OCI-LY7 (cell line): ENCODE measurements at regions not wholly inside any gene's neighbourhood (a gene's known extent, or its start where the extent isn't known, plus 50 kb on each side); places are given as distances from the start of the nearest gene placed in this dataset.
"Not testable (repeated sequence)": the region's sequence is repeated elsewhere in the genome, so short reads cannot be mapped to it uniquely, and the experiment has no call there.

Experiments
- BruUV-seq: library from RNA; stranded (reverse); fragments of 400-500 nt; replicated peaks from 2 replicates; lab custom pipeline; 2021; lab: Mats Ljungman, UMichigan
- CTCF ChIA-PET: fragments of 300-600 bp; sonication (Branson Sonifier 250); formaldehyde crosslinking; loops from one replicate; lab custom pipeline; 2022; ENCODE audit warnings: antibody characterized with exemption; ENCODE audit not compliant: unreplicated experiment; lab: Charles Lee
- POLR2A ChIA-PET: fragments of 300-600 bp; sonication (Branson Sonifier 250); formaldehyde crosslinking; loops from one replicate; lab custom pipeline; 2022; ENCODE audit warnings: antibody characterized with exemption; lab: Charles Lee
- DNase-seq: peaks from one replicate; pipeline ENCODE4 v3.0.0-alpha.2; 2015; ENCODE audit warnings: low spot score
- H2AFZ ChIP-seq: fragments of 200-600 bp; sonication (generic), shearing (Covaris generic); 2 replicates; pipeline ENCODE4 v1.6.1; 2014; ENCODE audit warnings: mild to moderate bottlenecking, antibody characterized with exemption, low read length, moderate library complexity
- H3K27ac ChIP-seq: fragments of 200-600 bp; sonication (generic); 2 replicates; pipeline ENCODE4 v1.5.1; 2014; ENCODE audit warnings: mixed run types, low read depth, mild to moderate bottlenecking, moderate library complexity, low read length, inconsistent platforms; ENCODE audit not compliant: poor library complexity, severe bottlenecking
- H3K36me3 ChIP-seq: fragments of 200-600 bp; sonication (generic); 2 replicates; pipeline ENCODE4 v1.6.1; 2014; ENCODE audit warnings: mild to moderate bottlenecking, antibody characterized with exemption, low read length, moderate library complexity, mixed read lengths; ENCODE audit not compliant: insufficient read depth
- H3K4me1 ChIP-seq: fragments of 200-600 bp; sonication (generic); 2 replicates; pipeline ENCODE4 v1.5.1; 2014; ENCODE audit warnings: mild to moderate bottlenecking, low read length; ENCODE audit not compliant: insufficient read depth, poor library complexity, severe bottlenecking
- H3K4me2 ChIP-seq: fragments of 200-600 bp; sonication (generic); 2 replicates; pipeline ENCODE4 v1.6.1; 2014; ENCODE audit warnings: mild to moderate bottlenecking, low read length
- H3K4me3 ChIP-seq: fragments of 200-600 bp; sonication (generic); 2 replicates; pipeline ENCODE4 v1.5.1; 2014; ENCODE audit warnings: mild to moderate bottlenecking, low read depth, low read length; ENCODE audit not compliant: poor library complexity, severe bottlenecking
- H3K79me2 ChIP-seq: fragments of 200-600 bp; sonication (generic); 2 replicates; pipeline ENCODE4 v1.6.1; 2016; ENCODE audit warnings: low read depth, mild to moderate bottlenecking, low read length, moderate library complexity, mixed read lengths; ENCODE audit not compliant: insufficient read depth
- H3K9me2 ChIP-seq: fragments of 200-600 bp; sonication (generic); 2 replicates; pipeline ENCODE4 v1.6.1; 2016; ENCODE audit warnings: mild to moderate bottlenecking, low read length, mixed read lengths; ENCODE audit not compliant: insufficient read depth
- H3K9me3 ChIP-seq: fragments of 200-600 bp; sonication (generic); 2 replicates; pipeline ENCODE4 v1.6.1; 2014; ENCODE audit warnings: mild to moderate bottlenecking, mixed run types, low read length, mixed read lengths
- H4K20me1 ChIP-seq: fragments of 200-600 bp; sonication (generic); 2 replicates; pipeline ENCODE4 v1.6.1; 2014; ENCODE audit warnings: mild to moderate bottlenecking, antibody characterized with exemption, low read length, moderate library complexity, mixed read lengths; ENCODE audit not compliant: insufficient read depth
- CTCF ChIP-seq: fragments of 200-600 bp; sonication (generic); conservative IDR thresholded peaks from 2 replicates; pipeline ENCODE4 v1.5.1; 2014; ENCODE audit warnings: mild to moderate bottlenecking, antibody characterized with exemption, low read length, moderate library complexity, mixed read lengths
- EZH2phosphoT487 ChIP-seq: fragments of 200-600 bp; sonication (generic); IDR thresholded peaks from 2 replicates; pipeline ENCODE4 v1.6.1; 2018; ENCODE audit warnings: low read depth, borderline replicate concordance, mild to moderate bottlenecking, mixed run types, antibody characterized with exemption, low read length, moderate library complexity, mixed read lengths
- intact Hi-C: fragments of 100-400 bp; cut with micrococcal nuclease; formaldehyde crosslinking; loops from one replicate; pipeline ENCODE4 v1.10.0; 2022; ENCODE audit not compliant: unreplicated experiment

- Histone ChIP-seq H3K9me2 (no peaks in the 10 kb centered on the region), H3K79me2 (no peaks in the 10 kb centered on the region), H3K4me3 (no peak overlapping the region), H3K36me3 (no peaks in the 10 kb centered on the region), H3K27ac (no peak overlapping the region), H3K9me3 (no peaks in the 10 kb centered on the region), H2AFZ (no peak overlapping the region), H3K4me2 (no peak overlapping the region), H4K20me1 (no peaks in the 10 kb centered on the region), H3K4me1 (no peaks in the 10 kb centered on the region)
- BruUV-seq, result no TSS peak
- ChIA-PET POLR2A (interaction anchor here (0.5 to 0.7 kb wide), 2 partner anchors 37 to 310 kb away, joined by 3 read pairs; no protein-coding TSS in a partner anchor), CTCF (no interaction called here)
- TF ChIP-seq CTCF, result no peak
- intact Hi-C loops, result no loop called here
- no peak for DNase-seq
Measured at GRCh38 chr1:221962385-221962784, 220.5 kb upstream of the DUSP10 start.

- Histone ChIP-seq H3K79me2 (no peaks in the 10 kb centered on the region), H3K4me2 (no peak overlapping the region), H3K4me1 (no peaks in the 10 kb centered on the region), H3K4me3 (no peak overlapping the region), H2AFZ (no peak overlapping the region), H3K9me3 (no peaks in the 10 kb centered on the region), H4K20me1 (no peaks in the 10 kb centered on the region), H3K9me2 (no peaks in the 10 kb centered on the region), H3K27ac (no peak overlapping the region), H3K36me3 (no peaks in the 10 kb centered on the region)
- intact Hi-C loops, result no loop called here
- BruUV-seq, result no TSS peak
- DNase-seq, result no peak
- ChIA-PET CTCF (no interaction called here), POLR2A (interaction anchor here (0.5 to 0.7 kb wide), 2 partner anchors 242 to 309 kb away, joined by 3 read pairs; no protein-coding TSS in a partner anchor)
- TF ChIP-seq EZH2phosphoT487, result no peak
Measured at GRCh38 chr1:221961532-221962292, 219.8 kb upstream of the DUSP10 start.

- POLR2A ChIA-PET, H4K20me1 ChIP-seq, CTCF ChIA-PET, H2AFZ ChIP-seq, intact Hi-C loops, BruUV-seq, H3K9me2 ChIP-seq, H3K4me2 ChIP-seq, DNase-seq, H3K36me3 ChIP-seq, H3K27ac ChIP-seq, H3K9me3 ChIP-seq, H3K79me2 ChIP-seq, H3K4me3 ChIP-seq, H3K4me1 ChIP-seq: not testable (repeated sequence)
Measured at GRCh38 chr1:221958161-221958562, 216.3 kb upstream of the DUSP10 start.

GRCh38 chr1:221957350-221957749 lies 215.5 kb upstream of the DUSP10 start:
- CTCF ChIA-PET, H3K4me1 ChIP-seq, BruUV-seq, H2AFZ ChIP-seq, DNase-seq, H3K4me2 ChIP-seq, H3K4me3 ChIP-seq, H3K9me2 ChIP-seq, H3K36me3 ChIP-seq, H3K27ac ChIP-seq, POLR2A ChIA-PET, H3K9me3 ChIP-seq, intact Hi-C loops, H4K20me1 ChIP-seq, H3K79me2 ChIP-seq: not testable (repeated sequence)
